Endothelial cell of umbilical vein (primary cell): ENCODE measurements at regions not wholly inside any gene's neighbourhood (a gene's known extent, or its start where the extent isn't known, plus 50 kb on each side); places are given as distances from the start of the nearest gene placed in this dataset.

Experiments
- BruUV-seq: library from RNA; stranded (reverse); fragments of 400-500 nt; replicated peaks from 2 replicates; lab custom pipeline; 2021; lab: Mats Ljungman, UMichigan
- CTCF ChIA-PET: fragments of 300-600, 350-600 bp; sonication (Branson Sonifier 250); formaldehyde crosslinking; loops from one replicate; lab custom pipeline; 2021; ENCODE audit warnings: antibody characterized with exemption, inconsistent platforms; lab: Charles Lee
- POLR2A ChIA-PET: fragments of 300-600, 350-600 bp; sonication (Branson Sonifier 250); formaldehyde crosslinking; loops from one replicate; lab custom pipeline; 2021; ENCODE audit warnings: antibody characterized with exemption, inconsistent platforms; lab: Charles Lee
- DNase-seq: peaks from one replicate; pipeline ENCODE4 v3.0.0-alpha.2; 2011; ENCODE audit warnings: low read depth, low spot score
- FAIRE-seq: peaks from 2 replicates; lab custom pipeline; 2011; peaks lifted over from hg19 to GRCh38; lab: Jason Lieb, UNC
- H2AFZ ChIP-seq: 2 replicates; pipeline ENCODE4 v1.6.0; 2012; ENCODE audit warnings: low read depth, low read length, control low read depth, inconsistent platforms
- H3K27ac ChIP-seq: 2 replicates; pipeline ENCODE4 v1.5.1; 2011; ENCODE audit warnings: low read depth, mild to moderate bottlenecking, control low read depth, low read length, moderate library complexity; ENCODE audit not compliant: insufficient read depth
- H3K27me3 ChIP-seq, 2 experiments: 2 replicates each; pipeline versions ENCODE4 v1.6.0 to v1.6.1; 2011; ENCODE audit warnings: low read length in 2 of 2, mixed read lengths in 1 of 2; ENCODE audit not compliant: control insufficient read depth in 2 of 2, insufficient read depth in 2 of 2
- H3K36me3 ChIP-seq, 2 experiments: 2 replicates in 1 of 2; 3 replicates in 1 of 2; pipeline ENCODE4 v1.5.1; 2011; ENCODE audit warnings: low read length in 2 of 2, mild to moderate bottlenecking in 1 of 2, moderate library complexity in 1 of 2; ENCODE audit not compliant: control insufficient read depth in 2 of 2, insufficient read depth in 2 of 2; ENCODE audit errors: extremely low read depth in 1 of 2
- H3K4me1 ChIP-seq: 3 replicates; pipeline ENCODE4 v1.5.1; 2011; ENCODE audit warnings: mild to moderate bottlenecking, low read length; ENCODE audit not compliant: control insufficient read depth, insufficient read depth; ENCODE audit errors: extremely low read depth
- H3K4me2 ChIP-seq: 2 replicates; pipeline ENCODE4 v1.6.1; 2011; ENCODE audit warnings: low read length, control low read depth, mixed read lengths; ENCODE audit not compliant: insufficient read depth
- H3K4me3 ChIP-seq, 3 experiments: fragments of 200-600 bp in 1 of 3; sonication (generic), shearing (Covaris generic) in 1 of 3; replicated peaks in 1 of 3; 2 replicates each; pipeline ENCODE4 v1.5.1; 2011 to 2016; ENCODE audit warnings: control low read depth in 3 of 3, low read length in 3 of 3, mild to moderate bottlenecking in 2 of 3, inconsistent platforms in 1 of 3, low read depth in 1 of 3, moderate library complexity in 1 of 3; ENCODE audit not compliant: insufficient read depth in 1 of 3
- H3K79me2 ChIP-seq: 2 replicates; pipeline ENCODE4 v1.6.0; 2012; ENCODE audit warnings: low read length, inconsistent platforms; ENCODE audit not compliant: control insufficient read depth, insufficient read depth
- H3K9ac ChIP-seq: replicated peaks from 2 replicates; pipeline ENCODE3; 2011; ENCODE audit warnings: low read length, control low read depth; ENCODE audit not compliant: insufficient read depth; ENCODE audit errors: extremely low read depth
- H3K9me1 ChIP-seq: replicated peaks from 3 replicates; pipeline ENCODE4 v1.6.0; 2011; ENCODE audit warnings: mild to moderate bottlenecking, low read length; ENCODE audit not compliant: control insufficient read depth, insufficient read depth; ENCODE audit errors: extremely low read depth
- H3K9me3 ChIP-seq: replicated peaks from 2 replicates; pipeline ENCODE4 v1.5.1; 2012; ENCODE audit warnings: low read length, inconsistent platforms; ENCODE audit not compliant: control insufficient read depth, insufficient read depth
- H4K20me1 ChIP-seq: replicated peaks from 2 replicates; pipeline ENCODE3; 2011; ENCODE audit warnings: mild to moderate bottlenecking, low read length; ENCODE audit not compliant: control insufficient read depth, insufficient read depth; ENCODE audit errors: extremely low read depth
- EZH2 ChIP-seq: IDR thresholded peaks from 2 replicates; pipeline ENCODE4 v1.6.1; 2012; ENCODE audit warnings: borderline replicate concordance, low read depth, mild to moderate bottlenecking, moderate library complexity, low read length, inconsistent platforms; ENCODE audit not compliant: severe bottlenecking
- FOS ChIP-seq: IDR thresholded peaks from 2 replicates; pipeline ENCODE4 v1.6.1; 2011; ENCODE audit warnings: mild to moderate bottlenecking, low read length, moderate library complexity, borderline replicate concordance; ENCODE audit not compliant: insufficient read depth
- GATA2 ChIP-seq: IDR thresholded peaks from 2 replicates; pipeline ENCODE4 v1.7.0; 2011; ENCODE audit warnings: low read depth, mild to moderate bottlenecking, moderate library complexity, mixed read lengths, low read length; ENCODE audit not compliant: insufficient read length, insufficient read depth
- JUN ChIP-seq: IDR thresholded peaks from 2 replicates; pipeline ENCODE4 v1.6.1; 2011; ENCODE audit warnings: borderline replicate concordance, low read depth; ENCODE audit not compliant: insufficient read length, insufficient read depth
- MYC ChIP-seq: IDR thresholded peaks from one replicate; pipeline ENCODE4 v1.6.1; 2011; ENCODE audit warnings: mild to moderate bottlenecking, low read depth, low read length
- POLR2A ChIP-seq: IDR thresholded peaks from 2 replicates; pipeline ENCODE4 v1.6.1; 2012; ENCODE audit warnings: low read depth, mild to moderate bottlenecking, control low read depth, low read length
- POLR2AphosphoS5 ChIP-seq: IDR thresholded peaks from 2 replicates; pipeline ENCODE4 v1.6.1; 2012; ENCODE audit warnings: low read depth, mild to moderate bottlenecking, control low read depth, low read length, moderate library complexity; ENCODE audit not compliant: insufficient read depth
- dilution Hi-C: fragments of 300-500 bp; cut with MboI; formaldehyde crosslinking; loops from one replicate; pipeline ENCODE4 v1.15.0; 2019; ENCODE audit warnings: low sequenced_read_pairs; ENCODE audit not compliant: extremely low pct_ligation_motif_present
- intact Hi-C: fragments of 100-400 bp; cut with micrococcal nuclease; formaldehyde crosslinking; loops from one replicate; pipeline ENCODE4 v1.10.0; 2022
- TF ChIP-seq, protein P1 (sequence below): IDR thresholded peaks from 2 replicates; pipeline ENCODE4 v1.6.1; 2011; ENCODE audit not compliant: insufficient read depth, insufficient read length
- TF ChIP-seq, protein P2 (sequence below), 2 donors: IDR thresholded peaks; 1 replicate in 1 of 2; 2 replicates in 1 of 2; pipeline ENCODE4 v1.5.1; 2011; ENCODE audit warnings: low read length in 2 of 2, mild to moderate bottlenecking in 2 of 2, moderate library complexity in 2 of 2, control low read depth in 1 of 2, inconsistent platforms in 1 of 2, low read depth in 1 of 2; ENCODE audit not compliant: insufficient read depth in 1 of 2; ENCODE audit errors: extremely low read depth in 1 of 2

DNA sequence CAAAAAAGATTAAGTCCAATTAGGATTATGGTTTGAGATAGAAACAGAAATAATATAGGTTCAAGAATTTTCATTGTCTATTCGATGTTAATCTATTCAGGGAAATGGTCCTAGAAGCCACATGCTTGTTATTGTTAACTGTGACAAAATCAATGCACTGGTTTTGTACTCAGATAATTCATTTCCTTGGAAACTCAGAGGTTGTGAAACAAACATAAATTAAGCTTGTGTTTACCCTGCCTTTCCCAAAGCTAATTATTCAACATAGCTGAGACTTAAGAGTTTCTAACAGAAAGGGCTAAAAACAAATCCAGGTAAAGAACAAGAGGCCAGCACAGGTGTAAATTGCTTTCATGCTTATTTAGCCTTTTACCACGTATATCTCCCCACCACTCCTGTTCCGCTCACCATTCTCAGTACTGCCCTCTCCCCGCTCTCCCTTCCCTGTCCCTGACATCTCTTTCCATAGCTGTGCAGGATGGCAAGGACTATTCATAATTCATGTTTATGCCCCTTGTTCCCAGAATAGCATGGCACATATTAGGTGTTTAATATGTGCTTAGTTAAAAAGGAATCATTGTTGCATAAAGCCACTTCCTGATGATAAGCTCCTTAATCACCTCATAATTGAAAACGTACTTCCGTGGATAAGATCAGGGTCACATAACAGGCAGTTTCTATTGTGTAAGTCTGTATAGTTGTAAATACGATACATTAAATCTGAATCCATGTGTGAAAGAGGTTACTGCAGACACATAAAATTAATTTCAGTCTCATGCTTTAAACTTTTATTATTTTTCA, 131.8 kb upstream of the USP15 start:
- Histone ChIP-seq H4K20me1 (no peaks in the 10 kb centered on the region), H3K9me1 (no peaks in the 10 kb centered on the region), H3K4me1 (peaks cover 9% of the 10 kb centered on the region), H3K36me3 (no peaks in the 10 kb centered on the region), H3K9ac (no peak overlapping the region), H3K9me3 (no peaks in the 10 kb centered on the region), H3K27me3 (peaks cover 5 to 52% of the 10 kb centered on the region in 2 experiments), H2AFZ (no peak overlapping the region), H3K4me3 (no peak overlapping the region), H3K4me2 (peak overlapping the region; percentile 42), H3K79me2 (no peaks in the 10 kb centered on the region), H3K27ac (no peak overlapping the region)
- ChIA-PET POLR2A (no interaction called here), CTCF (no interaction called here)
- intact Hi-C loops (loop anchor here (10.0 kb wide), 1 partner anchor 1874 kb away; no protein-coding TSS in a partner anchor), dilution Hi-C loops (no loop called here)
- FAIRE-seq (peak; percentile 85), DNase-seq (peak; percentile 83)
- no TSS peak for BruUV-seq
- TF ChIP-seq, protein P1, sequence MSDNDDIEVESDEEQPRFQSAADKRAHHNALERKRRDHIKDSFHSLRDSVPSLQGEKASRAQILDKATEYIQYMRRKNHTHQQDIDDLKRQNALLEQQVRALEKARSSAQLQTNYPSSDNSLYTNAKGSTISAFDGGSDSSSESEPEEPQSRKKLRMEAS = no peak
- TF ChIP-seq POLR2AphosphoS5 (peak; percentile 25), POLR2A (no peak), GATA2 (peak; percentile 82), EZH2 (no peak), JUN (peak; percentile 29), MYC (no peak), FOS (peak; percentile 29)
- TF ChIP-seq, protein P2, sequence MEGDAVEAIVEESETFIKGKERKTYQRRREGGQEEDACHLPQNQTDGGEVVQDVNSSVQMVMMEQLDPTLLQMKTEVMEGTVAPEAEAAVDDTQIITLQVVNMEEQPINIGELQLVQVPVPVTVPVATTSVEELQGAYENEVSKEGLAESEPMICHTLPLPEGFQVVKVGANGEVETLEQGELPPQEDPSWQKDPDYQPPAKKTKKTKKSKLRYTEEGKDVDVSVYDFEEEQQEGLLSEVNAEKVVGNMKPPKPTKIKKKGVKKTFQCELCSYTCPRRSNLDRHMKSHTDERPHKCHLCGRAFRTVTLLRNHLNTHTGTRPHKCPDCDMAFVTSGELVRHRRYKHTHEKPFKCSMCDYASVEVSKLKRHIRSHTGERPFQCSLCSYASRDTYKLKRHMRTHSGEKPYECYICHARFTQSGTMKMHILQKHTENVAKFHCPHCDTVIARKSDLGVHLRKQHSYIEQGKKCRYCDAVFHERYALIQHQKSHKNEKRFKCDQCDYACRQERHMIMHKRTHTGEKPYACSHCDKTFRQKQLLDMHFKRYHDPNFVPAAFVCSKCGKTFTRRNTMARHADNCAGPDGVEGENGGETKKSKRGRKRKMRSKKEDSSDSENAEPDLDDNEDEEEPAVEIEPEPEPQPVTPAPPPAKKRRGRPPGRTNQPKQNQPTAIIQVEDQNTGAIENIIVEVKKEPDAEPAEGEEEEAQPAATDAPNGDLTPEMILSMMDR (IDR thresholded peaks at IDR 0.05; ENCODE audit: extremely low read depth in 1 of 2, insufficient read depth in 1 of 2, low read depth in 1 of 2, low read length in 2 of 2) = no peak
